Subcutaneous abdominal adipose tissue (tissue), 5 donors: ENCODE measurements at regions not wholly inside any gene's neighbourhood (a gene's known extent, or its start where the extent isn't known, plus 50 kb on each side); places are given as distances from the start of the nearest gene placed in this dataset.

Source experiments
- H3K27ac ChIP-seq: one replicate; pipeline ENCODE4 v1.7.0; 2013; ENCODE audit warnings: low read depth, mild to moderate bottlenecking, inconsistent platforms, low read length, moderate library complexity
- H3K27me3 ChIP-seq, 5 donors: one replicate each; pipeline ENCODE4 v1.7.0; 2013; ENCODE audit warnings: low read length in 5 of 5, inconsistent platforms in 1 of 5; ENCODE audit not compliant: control insufficient read depth in 5 of 5, insufficient read depth in 4 of 5
- H3K36me3 ChIP-seq, 5 donors: one replicate each; pipeline ENCODE4 v1.7.0; 2013; ENCODE audit warnings: low read length in 5 of 5; ENCODE audit not compliant: control insufficient read depth in 5 of 5, insufficient read depth in 5 of 5
- H3K4me1 ChIP-seq, 5 donors: one replicate each; pipeline ENCODE4 v1.7.0; 2013; ENCODE audit warnings: low read length in 5 of 5, mild to moderate bottlenecking in 3 of 5, moderate library complexity in 1 of 5; ENCODE audit not compliant: control insufficient read depth in 5 of 5, insufficient read depth in 5 of 5
- H3K4me3 ChIP-seq, 5 donors: one replicate each; pipeline ENCODE4 v1.7.0; 2013; ENCODE audit warnings: low read length in 5 of 5, low read depth in 1 of 5
- H3K9ac ChIP-seq, 5 donors: one replicate each; pipeline ENCODE4 v1.7.0; 2013; ENCODE audit warnings: low read length in 5 of 5, mild to moderate bottlenecking in 4 of 5, moderate library complexity in 3 of 5
- H3K9me3 ChIP-seq, 5 donors: one replicate each; pipeline ENCODE4 v1.7.0; 2013; ENCODE audit warnings: low read length in 5 of 5; ENCODE audit not compliant: control insufficient read depth in 5 of 5
- donor health status: healthy.
- donor health status: healthy.
- donor health status: healthy.
- donor health status: healthy.
- donor health status: healthy.

DNA sequence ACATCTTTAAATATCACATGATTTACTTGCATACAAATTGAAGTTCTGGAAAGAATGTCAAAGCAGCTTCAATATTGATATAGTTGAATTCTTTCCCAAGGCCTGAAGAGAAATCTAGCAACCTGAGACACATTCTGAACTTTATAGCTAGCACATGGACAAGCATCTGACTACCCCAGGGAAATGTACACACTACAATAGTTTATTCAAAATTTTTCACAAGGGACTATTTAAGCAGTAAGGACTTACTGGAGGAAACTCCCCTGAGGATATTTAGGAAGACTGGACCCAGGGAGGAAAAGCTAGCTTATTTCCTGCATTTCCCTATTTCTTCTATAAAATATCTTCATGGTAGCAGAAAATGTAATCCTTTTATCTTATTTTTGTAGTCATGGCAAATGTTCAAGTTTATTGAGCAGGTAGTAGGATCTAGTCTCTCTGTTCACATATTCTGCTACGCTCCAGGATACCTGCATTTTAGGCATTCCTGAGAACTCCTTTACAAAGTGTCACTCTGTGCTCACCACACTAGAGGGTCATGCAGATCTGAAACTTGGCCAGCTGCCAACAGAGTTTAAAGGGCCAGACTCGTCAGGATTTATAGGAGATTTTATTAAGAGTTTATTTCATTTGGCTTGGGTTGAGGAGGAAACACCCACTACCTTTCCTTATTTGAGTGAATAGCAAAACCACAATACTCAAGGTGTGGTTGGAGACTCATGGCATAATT is 348.4 kb upstream of the FTMT start:
- Histone ChIP-seq H3K9ac (no peak overlapping the region), H3K36me3 (no peaks in the 10 kb centered on the region), H3K4me3 (no peak overlapping the region), H3K9me3 (no peaks in the 10 kb centered on the region), H3K27me3 (no peaks in the 10 kb centered on the region), H3K27ac (no peak overlapping the region), H3K4me1 (peaks cover 0 to 6% (median 0%) of the 10 kb centered on the region in 5 donors)

- H3K27me3 ChIP-seq = no peaks in the 10 kb centered on the region
- H3K9me3 ChIP-seq = no peaks in the 10 kb centered on the region
- H3K4me3 ChIP-seq = no peak overlapping the region
- no peaks in the 10 kb centered on the region for H3K36me3 ChIP-seq
- no peak overlapping the region for H3K9ac ChIP-seq
- no peak overlapping the region for H3K27ac ChIP-seq
- H3K4me1 ChIP-seq = no peaks in the 10 kb centered on the region
These were observed 334.7 kb upstream of the FTMT start for GRCh38 chr5:121516997-121517396.

- H3K36me3 ChIP-seq = no peaks in the 10 kb centered on the region
- H3K4me3 ChIP-seq = no peak overlapping the region
- H3K27ac ChIP-seq = no peak overlapping the region
- H3K27me3 ChIP-seq = no peaks in the 10 kb centered on the region
- no peak overlapping the region for H3K9ac ChIP-seq
- H3K9me3 ChIP-seq = no peaks in the 10 kb centered on the region
- H3K4me1 ChIP-seq = no peaks in the 10 kb centered on the region
These were observed 326.0 kb upstream of the FTMT start for GRCh38 chr5:121525706-121526105.

GRCh38 chr5:121526908-121527307 is 324.8 kb upstream of the FTMT start:
- no peak overlapping the region for H3K9ac ChIP-seq
- no peak overlapping the region for H3K27ac ChIP-seq
- H3K4me1 ChIP-seq = no peaks in the 10 kb centered on the region
- no peak overlapping the region for H3K4me3 ChIP-seq
- no peaks in the 10 kb centered on the region for H3K27me3 ChIP-seq
- no peaks in the 10 kb centered on the region for H3K36me3 ChIP-seq
- no peaks in the 10 kb centered on the region for H3K9me3 ChIP-seq

GRCh38 chr5:121533814-121534213 is 317.9 kb upstream of the FTMT start:
- Histone ChIP-seq H3K27ac (no peak overlapping the region), H3K4me3 (no peak overlapping the region), H3K9ac (no peak overlapping the region), H3K27me3 (no peaks in the 10 kb centered on the region), H3K4me1 (no peaks in the 10 kb centered on the region), H3K36me3 (no peaks in the 10 kb centered on the region), H3K9me3 (no peaks in the 10 kb centered on the region)

GRCh38 chr5:121550989-121551388 is 300.7 kb upstream of the FTMT start:
- Histone ChIP-seq H3K9ac (no peak overlapping the region), H3K9me3 (no peaks in the 10 kb centered on the region), H3K36me3 (no peaks in the 10 kb centered on the region), H3K4me1 (no peaks in the 10 kb centered on the region), H3K4me3 (no peak overlapping the region), H3K27ac (no peak overlapping the region), H3K27me3 (no peaks in the 10 kb centered on the region)

GRCh38 chr5:121559832-121560231 is 291.9 kb upstream of the FTMT start:
- Histone ChIP-seq H3K9ac (no peak overlapping the region), H3K27me3 (no peaks in the 10 kb centered on the region), H3K9me3 (no peaks in the 10 kb centered on the region), H3K36me3 (no peaks in the 10 kb centered on the region), H3K4me3 (no peak overlapping the region), H3K27ac (no peak overlapping the region), H3K4me1 (no peaks in the 10 kb centered on the region)

GRCh38 chr5:121572061-121572460 is 279.6 kb upstream of the FTMT start:
- Histone ChIP-seq H3K27me3 (no peaks in the 10 kb centered on the region), H3K36me3 (no peaks in the 10 kb centered on the region), H3K4me1 (no peaks in the 10 kb centered on the region), H3K27ac (no peak overlapping the region), H3K9me3 (no peaks in the 10 kb centered on the region), H3K4me3 (no peak overlapping the region), H3K9ac (no peak overlapping the region)

GRCh38 chr5:121573721-121574382 is 277.8 kb upstream of the FTMT start:
- no peaks in the 10 kb centered on the region for H3K4me1 ChIP-seq
- no peaks in the 10 kb centered on the region for H3K36me3 ChIP-seq
- H3K27ac ChIP-seq = no peak overlapping the region
- H3K4me3 ChIP-seq = no peak overlapping the region
- H3K9me3 ChIP-seq = no peaks in the 10 kb centered on the region
- H3K27me3 ChIP-seq = no peaks in the 10 kb centered on the region
- no peak overlapping the region for H3K9ac ChIP-seq

DNA sequence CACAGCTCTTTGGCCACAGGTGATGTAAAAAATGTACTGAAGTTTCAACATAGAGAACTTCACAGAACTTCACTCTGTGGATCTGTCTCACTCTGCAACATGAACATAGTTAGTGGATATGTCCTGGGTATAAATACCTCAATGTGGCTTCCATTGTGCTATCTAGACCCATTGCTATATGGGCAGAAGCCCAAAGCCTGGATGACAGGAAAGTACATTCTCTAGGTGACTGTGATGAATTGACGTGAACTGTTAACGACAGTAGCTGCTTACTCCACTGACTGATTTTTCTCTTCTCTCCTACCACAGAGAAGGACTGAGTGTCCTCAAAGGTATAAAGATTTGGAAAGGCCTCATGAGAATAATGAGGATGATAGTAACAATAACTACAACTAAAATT is 270.1 kb upstream of the FTMT start:
- Histone ChIP-seq H3K27ac (no peak overlapping the region), H3K4me3 (no peak overlapping the region), H3K4me1 (no peaks in the 10 kb centered on the region), H3K36me3 (no peaks in the 10 kb centered on the region), H3K27me3 (no peaks in the 10 kb centered on the region), H3K9me3 (no peaks in the 10 kb centered on the region), H3K9ac (no peak overlapping the region)
